Spleen (tissue), 7 donors: ENCODE measurements at regions not wholly inside any gene's neighbourhood (a gene's known extent, or its start where the extent isn't known, plus 50 kb on each side); places are given as distances from the start of the nearest gene placed in this dataset.

Experiments used
- CTCF ChIP-seq, 11 experiments: fragments of 200-600 bp in 7 of 11; fragments of 450-650 bp in 4 of 11; sonication (generic) in 4 of 11; IDR thresholded peaks in 8 of 11; conservative IDR thresholded peaks in 3 of 11; 1 replicate in 7 of 11; 2 replicates in 4 of 11; pipeline versions ENCODE4 v1.4.0 to v1.8.0; 2016 to 2021; ENCODE audit warnings: antibody characterized with exemption in 11 of 11, inconsistent platforms in 4 of 11, mild to moderate bottlenecking in 1 of 11
- POLR2A ChIP-seq, 3 donors: fragments of 450-650 bp; IDR thresholded peaks; one replicate each; pipeline ENCODE4 v1.5.1; 2017; ENCODE audit warnings: antibody characterized with exemption in 3 of 3, mild to moderate bottlenecking in 1 of 3
- donor health status: DM: no; HTN: no; CAD: no; lungs with moderate emphysema.
- donor health status: DM: no; HTN: no; CAD: no.
- donor health status: DM: no; HTN: no; CAD: no.

GRCh38 chr14:106635569-106635968 is 1109.2 kb downstream of the TMEM121 start:
- TF ChIP-seq POLR2A (IDR thresholded peaks at IDR 0.05), result no peak
- no peak for TF ChIP-seq CTCF (IDR thresholded peaks at IDR 0.05 in 8 of 11, conservative IDR thresholded peaks at IDR 0.05 in 3 of 11)
